HG03159 (cell line): ENCODE measurements at regions not wholly inside any gene's neighbourhood (a gene's known extent, or its start where the extent isn't known, plus 50 kb on each side); places are given as distances from the start of the nearest gene placed in this dataset.

ENCODE experiments used
- ATAC-seq: cut with Tn5 transposase; IDR thresholded peaks from one replicate; pipeline ENCODE4 v1.9.1; 2021; ENCODE audit warnings: mild to moderate bottlenecking, moderate library complexity; ENCODE audit not compliant: unreplicated experiment

- ATAC-seq = no peak
Observed at GRCh38 chrX:88397551-88397950, 349.5 kb upstream of the CPXCR1 start.

- ATAC-seq = no peak
Observed at GRCh38 chrX:88416002-88416401, 331.0 kb upstream of the CPXCR1 start.

GRCh38 chrX:88416965-88417364 lies 330.1 kb upstream of the CPXCR1 start:
- ATAC-seq = no peak

DNA sequence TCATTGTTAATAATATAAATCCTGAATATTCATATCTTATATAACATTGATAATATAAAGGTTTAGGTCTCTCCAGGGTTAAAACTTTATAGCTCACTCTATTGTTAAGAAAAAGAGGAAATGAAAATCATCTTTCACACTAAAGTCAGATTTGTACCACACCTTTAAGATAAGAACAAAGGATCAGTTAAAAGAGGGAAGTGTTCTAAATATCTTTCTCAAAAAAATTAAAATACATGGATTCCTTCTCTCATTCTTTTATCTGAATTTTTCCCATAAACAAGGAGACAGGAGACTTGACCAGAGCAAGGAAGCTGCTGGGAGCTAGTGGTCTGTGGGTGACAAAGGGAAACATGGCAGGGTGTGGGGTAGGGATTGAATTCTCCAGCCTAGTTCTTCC lies 323.0 kb upstream of the CPXCR1 start:
- ATAC-seq = no peak

DNA sequence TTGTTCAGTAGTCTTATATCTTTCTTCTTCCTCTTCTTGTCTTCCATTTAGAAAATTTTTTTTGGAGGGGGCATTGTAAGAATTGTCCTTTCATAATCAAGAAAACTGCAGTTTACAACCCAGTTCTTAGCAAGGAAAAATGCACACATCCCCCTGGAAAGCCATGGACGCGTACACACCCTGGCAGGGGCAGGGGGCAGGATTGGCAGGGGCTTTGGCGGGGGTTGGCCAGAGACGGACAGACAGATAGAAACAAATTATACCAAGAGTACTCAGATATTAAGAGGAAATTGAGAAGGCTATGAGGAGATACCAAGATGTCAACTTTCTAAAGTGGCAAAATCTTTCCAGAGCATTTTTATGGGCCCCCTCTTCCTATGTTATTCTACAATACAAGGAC lies 322.5 kb upstream of the CPXCR1 start:
- no peak for ATAC-seq

GRCh38 chrX:88425739-88426138 lies 321.3 kb upstream of the CPXCR1 start:
- ATAC-seq = no peak

GRCh38 chrX:88437563-88437962 lies 309.5 kb upstream of the CPXCR1 start:
- ATAC-seq = no peak

DNA sequence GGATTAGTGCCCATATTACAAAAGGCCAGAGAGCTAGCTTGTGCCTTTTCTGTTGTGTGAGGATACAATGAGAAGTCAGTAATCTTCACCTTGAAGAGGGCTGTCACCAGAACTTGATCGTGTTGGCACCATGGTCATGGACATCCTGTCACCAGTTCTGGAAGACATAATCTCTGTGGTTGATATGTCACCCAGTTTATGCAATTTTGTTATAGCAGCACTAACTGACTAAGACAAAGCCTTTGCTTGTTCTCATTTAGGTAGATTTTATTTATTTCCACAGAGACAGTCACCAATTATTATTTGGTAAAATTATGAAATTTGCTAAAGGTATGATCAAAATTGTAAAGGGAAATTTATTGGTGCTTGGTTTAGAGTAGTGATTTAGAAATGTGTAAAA lies 308.8 kb upstream of the CPXCR1 start:
- ATAC-seq = no peak

DNA sequence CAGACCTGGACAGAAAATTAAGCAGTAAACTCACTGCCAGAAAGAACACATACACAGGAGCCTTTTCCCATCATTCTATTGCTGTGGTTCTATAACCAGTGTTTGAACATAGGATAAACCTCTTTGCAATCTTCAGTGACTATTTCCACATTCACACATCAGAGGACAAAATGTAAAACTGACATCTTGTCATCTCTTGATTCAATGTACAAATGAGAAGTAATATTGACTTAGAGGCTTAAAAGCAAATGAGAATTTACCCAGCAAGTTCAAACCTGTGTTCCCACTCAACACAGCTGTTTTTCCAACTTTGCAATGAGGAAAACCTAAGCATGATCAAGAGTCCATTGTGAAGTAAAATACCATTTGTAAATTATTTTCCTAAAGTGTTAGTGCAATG lies 307.1 kb upstream of the CPXCR1 start:
- ATAC-seq = no peak
